Tibial nerve (tissue), 4 donors: ENCODE measurements at regions not wholly inside any gene's neighbourhood (a gene's known extent, or its start where the extent isn't known, plus 50 kb on each side); places are given as distances from the start of the nearest gene placed in this dataset.

Experiments
- DNase-seq, 2 donors: peaks; one replicate each; pipeline ENCODE4 v3.0.0-alpha.2; 2019; ENCODE audit warnings: low spot score in 2 of 2
- H3K27ac ChIP-seq, 4 donors: fragments of 200-600 bp; sonication (generic) in 3 of 4; one replicate each; pipeline ENCODE4 v1.5.1; 2017 to 2019; ENCODE audit warnings: mild to moderate bottlenecking in 1 of 4
- H3K27me3 ChIP-seq, 2 donors: fragments of 200-600 bp; sonication (generic) in 1 of 2; one replicate each; pipeline versions ENCODE4 v1.5.1 to v1.6.0; 2017 to 2019
- H3K36me3 ChIP-seq, 3 donors: fragments of 200-600 bp; sonication (generic); one replicate each; pipeline ENCODE4 v1.5.1; 2018 to 2019
- H3K4me1 ChIP-seq, 4 donors: fragments of 200-600 bp; sonication (generic) in 3 of 4; one replicate each; pipeline ENCODE4 v1.5.1; 2017 to 2019
- H3K4me3 ChIP-seq, 4 donors: fragments of 200-600 bp; sonication (generic) in 3 of 4; one replicate each; pipeline ENCODE4 v1.5.1; 2017 to 2019; ENCODE audit warnings: mild to moderate bottlenecking in 1 of 4, moderate library complexity in 1 of 4
- H3K9me3 ChIP-seq, 4 donors: fragments of 200-600 bp; sonication (generic) in 3 of 4; one replicate each; pipeline ENCODE4 v1.5.1; 2017 to 2019
- EP300 ChIP-seq, 2 donors: sonication (generic); formaldehyde crosslinking; IDR thresholded peaks; one replicate each; pipeline ENCODE4 v1.6.1; 2017; ENCODE audit warnings: antibody characterized with exemption in 2 of 2, mild to moderate bottlenecking in 1 of 2
- POLR2A ChIP-seq, 2 donors: fragments of 450-650 bp; IDR thresholded peaks; one replicate each; pipeline ENCODE4 v1.6.1; 2017; ENCODE audit warnings: antibody characterized with exemption in 2 of 2, mild to moderate bottlenecking in 2 of 2, moderate library complexity in 2 of 2
- WGBS, 2 donors: methylation state at CpG; one replicate each; pipeline ENCODE4 v1.1.5; 2018; 5-methylcytosine and 5-hydroxymethylcytosine counted together
- TF ChIP-seq, protein P1 (sequence below), 5 experiments: fragments of 200-600 bp in 3 of 5; fragments of 450-650 bp in 2 of 5; sonication (generic) in 3 of 5; IDR thresholded peaks; one replicate each; pipeline ENCODE4 v1.5.1; 2016 to 2019; ENCODE audit warnings: antibody characterized with exemption in 5 of 5, mild to moderate bottlenecking in 3 of 5, moderate library complexity in 2 of 5

DNA sequence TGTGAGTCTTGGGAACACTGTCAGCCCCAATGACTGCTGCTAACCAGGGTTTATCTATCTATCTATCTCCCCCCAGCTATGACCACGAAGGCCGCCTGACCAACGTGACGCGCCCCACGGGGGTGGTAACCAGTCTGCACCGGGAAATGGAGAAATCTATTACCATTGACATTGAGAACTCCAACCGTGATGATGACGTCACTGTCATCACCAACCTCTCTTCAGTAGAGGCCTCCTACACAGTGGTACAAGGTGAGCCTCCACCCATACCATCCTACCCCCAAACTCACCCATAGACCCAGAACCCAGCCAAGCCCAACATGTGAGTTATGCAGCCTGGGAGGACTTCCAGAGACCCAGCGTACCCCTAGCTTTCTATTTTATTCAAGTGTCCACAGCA, 65.4 kb upstream of the WWC1 start:
- H3K27ac ChIP-seq: no peak overlapping the region
- no peaks in the 10 kb centered on the region for H3K36me3 ChIP-seq
- no peaks in the 10 kb centered on the region for H3K9me3 ChIP-seq
- TF ChIP-seq POLR2A (IDR thresholded peaks at IDR 0.05) (no peak), EP300 (IDR thresholded peaks at IDR 0.05) (no peak)
- TF ChIP-seq, protein P1, sequence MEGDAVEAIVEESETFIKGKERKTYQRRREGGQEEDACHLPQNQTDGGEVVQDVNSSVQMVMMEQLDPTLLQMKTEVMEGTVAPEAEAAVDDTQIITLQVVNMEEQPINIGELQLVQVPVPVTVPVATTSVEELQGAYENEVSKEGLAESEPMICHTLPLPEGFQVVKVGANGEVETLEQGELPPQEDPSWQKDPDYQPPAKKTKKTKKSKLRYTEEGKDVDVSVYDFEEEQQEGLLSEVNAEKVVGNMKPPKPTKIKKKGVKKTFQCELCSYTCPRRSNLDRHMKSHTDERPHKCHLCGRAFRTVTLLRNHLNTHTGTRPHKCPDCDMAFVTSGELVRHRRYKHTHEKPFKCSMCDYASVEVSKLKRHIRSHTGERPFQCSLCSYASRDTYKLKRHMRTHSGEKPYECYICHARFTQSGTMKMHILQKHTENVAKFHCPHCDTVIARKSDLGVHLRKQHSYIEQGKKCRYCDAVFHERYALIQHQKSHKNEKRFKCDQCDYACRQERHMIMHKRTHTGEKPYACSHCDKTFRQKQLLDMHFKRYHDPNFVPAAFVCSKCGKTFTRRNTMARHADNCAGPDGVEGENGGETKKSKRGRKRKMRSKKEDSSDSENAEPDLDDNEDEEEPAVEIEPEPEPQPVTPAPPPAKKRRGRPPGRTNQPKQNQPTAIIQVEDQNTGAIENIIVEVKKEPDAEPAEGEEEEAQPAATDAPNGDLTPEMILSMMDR (IDR thresholded peaks at IDR 0.05): no peak
- no peak for DNase-seq
- no peak overlapping the region for H3K4me3 ChIP-seq
- no peaks in the 10 kb centered on the region for H3K27me3 ChIP-seq
- 92 to 96% methylated on average over 9 to 10 of the region's 10 CpGs for WGBS, 2 donors
- peaks cover 0 to 6% (median 0%) of the 10 kb centered on the region in 4 donors for H3K4me1 ChIP-seq

DNA sequence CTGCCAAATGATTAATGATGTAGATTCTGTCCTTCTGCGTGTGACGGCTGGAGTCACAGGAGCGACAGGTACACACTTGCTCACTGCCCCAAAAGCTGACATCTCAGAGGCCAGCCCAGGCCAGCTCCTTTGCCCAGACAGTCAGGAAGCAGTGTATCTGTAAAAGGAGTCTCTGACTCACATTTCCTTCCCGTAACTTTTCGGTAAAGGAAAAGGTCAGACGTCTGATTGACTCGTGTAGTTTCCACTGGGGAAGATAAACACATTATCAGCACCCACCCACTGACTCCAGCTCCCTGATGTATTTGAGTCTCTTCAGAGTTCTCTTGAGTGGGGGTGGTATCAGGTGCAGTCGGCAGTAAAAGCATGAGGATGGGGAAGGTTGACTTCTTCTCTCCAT, 64.4 kb upstream of the WWC1 start:
- Histone ChIP-seq H3K27me3 (no peaks in the 10 kb centered on the region), H3K36me3 (no peaks in the 10 kb centered on the region), H3K27ac (no peak overlapping the region), H3K4me1 (peaks cover 0 to 6% (median 0%) of the 10 kb centered on the region in 4 donors), H3K9me3 (no peaks in the 10 kb centered on the region), H3K4me3 (no peak overlapping the region)
- TF ChIP-seq, protein P1 (IDR thresholded peaks at IDR 0.05): no peak
- TF ChIP-seq EP300 (IDR thresholded peaks at IDR 0.05) (peak in 1 of 2 donors; percentile 24), POLR2A (IDR thresholded peaks at IDR 0.05) (no peak)
- no peak for DNase-seq
- WGBS, 2 donors: 60 to 63% methylated on average over 8 of the region's 8 CpGs

DNA sequence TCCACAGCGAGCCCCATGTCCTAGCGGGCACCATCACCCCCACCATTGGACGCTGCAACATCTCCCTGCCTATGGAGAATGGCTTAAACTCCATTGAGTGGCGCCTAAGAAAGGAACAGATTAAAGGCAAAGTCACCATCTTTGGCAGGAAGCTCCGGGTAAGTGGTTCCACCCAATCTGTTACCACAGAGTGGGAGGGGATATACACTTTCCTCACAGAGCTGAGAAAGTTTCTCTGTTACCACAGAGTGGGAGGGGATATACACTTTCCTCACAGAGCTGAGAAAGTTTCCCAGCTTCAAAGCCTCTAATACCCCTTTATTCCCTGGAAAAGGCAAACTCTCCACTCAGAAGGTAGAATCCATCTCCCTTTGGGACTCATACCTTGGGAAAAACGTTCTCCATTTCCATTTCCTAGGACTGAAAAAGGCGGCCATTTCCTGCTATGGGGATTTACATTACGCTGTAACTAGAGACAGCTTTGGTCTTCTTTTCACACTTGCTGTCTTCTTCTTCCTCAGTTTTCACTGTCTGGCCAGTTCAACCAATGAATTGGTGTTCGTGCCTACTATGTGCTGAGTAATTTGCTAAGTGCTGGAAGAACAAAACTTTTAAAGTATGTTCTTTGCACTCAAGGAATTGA, 63.4 kb upstream of the WWC1 start:
- Histone ChIP-seq H3K4me1 (peaks cover 0 to 6% (median 0%) of the 10 kb centered on the region in 4 donors), H3K27ac (no peak overlapping the region), H3K36me3 (no peaks in the 10 kb centered on the region), H3K9me3 (no peaks in the 10 kb centered on the region), H3K27me3 (no peaks in the 10 kb centered on the region), H3K4me3 (no peak overlapping the region)
- 79% methylated on average over 9 of the region's 9 CpGs for WGBS, 2 donors
- no peak for DNase-seq
- TF ChIP-seq POLR2A (IDR thresholded peaks at IDR 0.05) (no peak), EP300 (IDR thresholded peaks at IDR 0.05) (no peak)
- TF ChIP-seq, protein P1 (IDR thresholded peaks at IDR 0.05): no peak

DNA sequence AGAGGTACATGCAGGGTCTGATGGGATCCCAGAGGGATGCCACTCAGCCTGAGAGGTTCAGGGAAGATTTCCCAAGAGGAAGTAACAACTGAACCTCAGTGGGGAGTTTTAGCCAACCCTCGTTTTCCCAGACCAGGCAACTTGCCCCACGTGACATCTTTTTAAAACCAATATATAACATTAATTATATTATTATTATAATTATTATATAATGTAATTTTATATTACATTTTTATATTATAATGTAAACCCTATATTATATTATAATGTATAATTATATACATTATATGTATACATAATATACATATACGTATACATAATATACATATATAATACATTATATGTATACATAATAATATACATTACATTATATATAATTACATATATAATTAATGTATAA, 62.8 kb upstream of the WWC1 start:
- WGBS, 2 donors: 91 to 93% methylated on average over 3 of the region's 3 CpGs
- no peak overlapping the region for H3K4me3 ChIP-seq
- no peaks in the 10 kb centered on the region for H3K9me3 ChIP-seq
- H3K27me3 ChIP-seq: no peaks in the 10 kb centered on the region
- TF ChIP-seq EP300 (IDR thresholded peaks at IDR 0.05) (no peak), POLR2A (IDR thresholded peaks at IDR 0.05) (no peak)
- TF ChIP-seq, protein P1 (IDR thresholded peaks at IDR 0.05): no peak
- no peaks in the 10 kb centered on the region for H3K36me3 ChIP-seq
- H3K4me1 ChIP-seq: peaks cover 0 to 6% (median 0%) of the 10 kb centered on the region in 4 donors
- no peak overlapping the region for H3K27ac ChIP-seq
- DNase-seq: no peak

DNA sequence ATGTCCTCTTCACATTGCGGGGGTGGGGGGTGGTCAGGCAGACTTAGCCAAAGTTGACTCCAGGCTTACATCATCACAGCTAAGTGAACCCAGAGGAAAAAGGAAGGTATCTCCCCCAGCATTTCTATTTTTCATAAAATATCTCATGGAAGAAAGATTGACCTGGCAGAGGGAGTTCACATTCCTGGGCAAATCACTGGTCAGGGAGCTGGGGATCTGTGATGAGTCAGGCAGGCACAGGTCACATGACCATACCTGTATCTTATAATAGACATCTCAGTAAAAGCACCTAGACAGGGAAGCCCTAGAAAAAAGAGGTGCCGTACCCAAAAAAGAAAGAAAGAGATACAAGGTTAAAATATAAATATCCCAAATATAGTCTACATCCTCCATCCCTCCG, 57.3 kb upstream of the WWC1 start:
- H3K4me1 ChIP-seq: no peaks in the 10 kb centered on the region
- TF ChIP-seq EP300 (IDR thresholded peaks at IDR 0.05) (no peak), POLR2A (IDR thresholded peaks at IDR 0.05) (no peak)
- TF ChIP-seq, protein P1 (IDR thresholded peaks at IDR 0.05): no peak
- no peaks in the 10 kb centered on the region for H3K36me3 ChIP-seq
- H3K4me3 ChIP-seq: no peak overlapping the region
- H3K9me3 ChIP-seq: no peaks in the 10 kb centered on the region
- H3K27me3 ChIP-seq: no peaks in the 10 kb centered on the region
- 71 to 75% methylated on average over 3 of the region's 3 CpGs for WGBS, 2 donors
- DNase-seq: no peak
- H3K27ac ChIP-seq: no peak overlapping the region
